Right cardiac atrium (tissue), 5 donors: ENCODE measurements at regions not wholly inside any gene's neighbourhood (a gene's known extent, or its start where the extent isn't known, plus 50 kb on each side); places are given as distances from the start of the nearest gene placed in this dataset.

Experiments
- ATAC-seq, 2 donors: fragments of 200-7000 bp; cut with Tn5 transposase; one replicate each; pipeline versions ENCODE4 v1.8.0 to v1.9.1; 2020; ENCODE audit warnings: moderate library complexity in 2 of 2, mild to moderate bottlenecking in 1 of 2
- DNase-seq, 3 donors: peaks; one replicate each; pipeline ENCODE4 v3.0.0-alpha.2; 2020
- H3K27ac ChIP-seq: one replicate; pipeline ENCODE4 v1.5.1; 2013; ENCODE audit warnings: mild to moderate bottlenecking, low read length, control low read depth, moderate library complexity
- H3K27me3 ChIP-seq: one replicate; pipeline ENCODE4 v1.6.1; 2013; ENCODE audit not compliant: control insufficient read depth, insufficient read depth
- H3K4me1 ChIP-seq: one replicate; pipeline ENCODE4 v1.6.1; 2013; ENCODE audit warnings: low read length; ENCODE audit not compliant: control insufficient read depth, insufficient read depth
- H3K4me3 ChIP-seq: one replicate; pipeline ENCODE4 v1.5.1; 2013; ENCODE audit warnings: low read length, control low read depth
- H3K9me3 ChIP-seq: one replicate; pipeline ENCODE4 v1.6.1; 2013; ENCODE audit warnings: low read length; ENCODE audit not compliant: control insufficient read depth
- WGBS: extraction: QIAGEN DNeasy Blood & Tissue Kit; methylation state at CpG from one replicate; pipeline ENCODE4 v1.1.7; 2013; 5-methylcytosine and 5-hydroxymethylcytosine counted together
- intact Hi-C, 4 donors: fragments of 100-400 bp; cut with DNase I; formaldehyde crosslinking; loops; one replicate each; pipeline versions ENCODE4 v1.11.0 to v1.14.0; 2022 to 2023
- donor health status: healthy with polysubstance abuse.
- donor health status: DM: no; HTN: yes; CAD: no.
- donor health status: DM: no; HTN: no; CAD: no.
- donor health status: DM: no; HTN: yes; CAD: no; lungs with severe emphysema.
- donor health status: DM: yes; HTN: yes; CAD: no.

- Histone ChIP-seq H3K4me1 (no peaks in the 10 kb centered on the region), H3K27ac (no peak overlapping the region), H3K4me3 (no peak overlapping the region), H3K9me3 (no peaks in the 10 kb centered on the region), H3K27me3 (no peaks in the 10 kb centered on the region)
- intact Hi-C loops: no loop called here
- ATAC-seq (no peak), DNase-seq (no peak)
- 58% methylated on average over 3 of the region's 3 CpGs for WGBS
Observed at GRCh38 chr3:176794406-176794805, 402.9 kb downstream of the TBL1XR1 start.

- Histone ChIP-seq H3K9me3 (no peaks in the 10 kb centered on the region), H3K4me1 (no peaks in the 10 kb centered on the region), H3K27me3 (no peaks in the 10 kb centered on the region), H3K27ac (no peak overlapping the region), H3K4me3 (no peak overlapping the region)
- ATAC-seq (no peak), DNase-seq (no peak)
- intact Hi-C loops: no loop called here
- 92% methylated on average over 3 of the region's 3 CpGs for WGBS
Observed at GRCh38 chr3:176789947-176790346, 407.3 kb downstream of the TBL1XR1 start.

- Histone ChIP-seq H3K4me3 (no peak overlapping the region), H3K27ac (no peak overlapping the region), H3K27me3 (no peaks in the 10 kb centered on the region), H3K4me1 (no peaks in the 10 kb centered on the region), H3K9me3 (no peaks in the 10 kb centered on the region)
- no peak for ATAC-seq
- intact Hi-C loops: no loop called here
- DNase-seq: no peak
- 84% methylated on average over 1 of the region's 1 CpG for WGBS
Observed at GRCh38 chr3:176789281-176789705, 408.0 kb downstream of the TBL1XR1 start.

- H3K27ac ChIP-seq: no peak overlapping the region
- no peak for ATAC-seq
- H3K9me3 ChIP-seq: no peaks in the 10 kb centered on the region
- intact Hi-C loops: no loop called here
- H3K4me1 ChIP-seq: no peaks in the 10 kb centered on the region
- H3K4me3 ChIP-seq: no peak overlapping the region
- 62% methylated on average over 3 of the region's 3 CpGs for WGBS
- H3K27me3 ChIP-seq: no peaks in the 10 kb centered on the region
- no peak for DNase-seq
Observed at GRCh38 chr3:176787506-176787905, 409.8 kb downstream of the TBL1XR1 start.

GRCh38 chr3:176785171-176785570, 412.1 kb downstream of the TBL1XR1 start:
- no peak for ATAC-seq
- WGBS: 28% methylated on average over 3 of the region's 3 CpGs
- Histone ChIP-seq H3K27me3 (no peaks in the 10 kb centered on the region), H3K4me1 (no peaks in the 10 kb centered on the region), H3K4me3 (no peak overlapping the region), H3K27ac (no peak overlapping the region), H3K9me3 (no peaks in the 10 kb centered on the region)
- intact Hi-C loops: no loop called here
- peak in 1 of 3 donors; percentile 22 for DNase-seq

- DNase-seq (no peak), ATAC-seq (no peak)
- Histone ChIP-seq H3K9me3 (no peaks in the 10 kb centered on the region), H3K4me3 (no peak overlapping the region), H3K4me1 (no peaks in the 10 kb centered on the region), H3K27me3 (no peaks in the 10 kb centered on the region), H3K27ac (no peak overlapping the region)
- intact Hi-C loops: no loop called here
Observed at GRCh38 chr3:176780766-176781165, 416.5 kb downstream of the TBL1XR1 start.

- intact Hi-C loops: no loop called here
Observed at GRCh38 chr3:176776622-176777175, 420.6 kb downstream of the TBL1XR1 start.

GRCh38 chr3:176769547-176770190, 427.6 kb downstream of the TBL1XR1 start:
- no peak for DNase-seq
- 76% methylated on average over 1 of the region's 1 CpG for WGBS
- Histone ChIP-seq H3K9me3 (no peaks in the 10 kb centered on the region), H3K27me3 (no peaks in the 10 kb centered on the region), H3K4me3 (no peak overlapping the region), H3K4me1 (no peaks in the 10 kb centered on the region), H3K27ac (no peak overlapping the region)
- ATAC-seq: no peak
- intact Hi-C loops: no loop called here

More at GRCh38 chr3:176776622-176777175, 420.6 kb downstream of the TBL1XR1 start:
- no peaks in the 10 kb centered on the region for H3K27me3 ChIP-seq
- WGBS: 78% methylated on average over 7 of the region's 7 CpGs
- DNase-seq: no peak
- H3K4me3 ChIP-seq: no peak overlapping the region
- H3K4me1 ChIP-seq: no peaks in the 10 kb centered on the region
- H3K9me3 ChIP-seq: no peaks in the 10 kb centered on the region
- no peak overlapping the region for H3K27ac ChIP-seq
- no peak for ATAC-seq

- WGBS: 58% methylated on average over 2 of the region's 2 CpGs
Observed at GRCh38 chr3:176767385-176767784, 429.9 kb downstream of the TBL1XR1 start.

GRCh38 chr3:176766862-176767261, 430.4 kb downstream of the TBL1XR1 start:
- WGBS: 69% methylated on average over 1 of the region's 1 CpG
- intact Hi-C loops: no loop called here
- DNase-seq (no peak), ATAC-seq (no peak)
- Histone ChIP-seq H3K27me3 (no peaks in the 10 kb centered on the region), H3K27ac (no peak overlapping the region), H3K9me3 (no peaks in the 10 kb centered on the region), H3K4me3 (no peak overlapping the region), H3K4me1 (no peaks in the 10 kb centered on the region)

More at GRCh38 chr3:176767385-176767784, 429.9 kb downstream of the TBL1XR1 start:
- Histone ChIP-seq H3K27me3 (no peaks in the 10 kb centered on the region), H3K9me3 (no peaks in the 10 kb centered on the region), H3K4me3 (no peak overlapping the region), H3K27ac (no peak overlapping the region), H3K4me1 (no peaks in the 10 kb centered on the region)
- intact Hi-C loops: no loop called here
- DNase-seq: no peak
- ATAC-seq: peak in 1 of 2 donors; percentile 21

- no peaks in the 10 kb centered on the region for H3K27me3 ChIP-seq
- H3K4me1 ChIP-seq: no peaks in the 10 kb centered on the region
- ATAC-seq: no peak
- H3K4me3 ChIP-seq: no peak overlapping the region
- intact Hi-C loops: no loop called here
- no peak overlapping the region for H3K27ac ChIP-seq
- H3K9me3 ChIP-seq: no peaks in the 10 kb centered on the region
- WGBS: 88% methylated on average over 3 of the region's 3 CpGs
- DNase-seq: no peak
Observed at GRCh38 chr3:176765382-176765900, 431.8 kb downstream of the TBL1XR1 start.
